NT2/D1 (cell line): ENCODE measurements at regions not wholly inside any gene's neighbourhood (a gene's known extent, or its start where the extent isn't known, plus 50 kb on each side); places are given as distances from the start of the nearest gene placed in this dataset.

Experiments
- DNase-seq: peaks from one replicate; pipeline ENCODE4 v3.0.0-alpha.2; 2011; ENCODE audit warnings: low read depth, low spot score
- H3K27me3 ChIP-seq: 2 replicates; pipeline ENCODE4 v1.6.0; 2011; ENCODE audit warnings: mild to moderate bottlenecking; ENCODE audit not compliant: insufficient read length, insufficient read depth
- H3K36me3 ChIP-seq: 2 replicates; pipeline ENCODE4 v1.6.1; 2011; ENCODE audit warnings: mild to moderate bottlenecking, low read length, mixed read lengths; ENCODE audit not compliant: insufficient read depth, insufficient read length
- H3K4me1 ChIP-seq: 2 replicates; pipeline ENCODE4 v1.5.1; 2011; ENCODE audit not compliant: insufficient read depth, insufficient read length
- H3K4me3 ChIP-seq: 2 replicates; pipeline ENCODE4 v1.5.1; 2011; ENCODE audit warnings: low read depth; ENCODE audit not compliant: insufficient read length
- H3K9ac ChIP-seq: 2 replicates; pipeline ENCODE4 v1.6.0; 2011; ENCODE audit warnings: low read depth; ENCODE audit not compliant: insufficient read length
- H3K9me3 ChIP-seq: 2 replicates; pipeline ENCODE4 v1.5.1; 2011; ENCODE audit warnings: mild to moderate bottlenecking, low read length; ENCODE audit not compliant: insufficient read depth
- SUZ12 ChIP-seq: IDR thresholded peaks from 2 replicates; pipeline ENCODE4 v1.6.1; 2011; ENCODE audit not compliant: insufficient read length, insufficient read depth; ENCODE audit errors: extremely low read depth
- YY1 ChIP-seq: IDR thresholded peaks from 2 replicates; pipeline ENCODE4 v1.6.1; 2011; ENCODE audit not compliant: insufficient read length, insufficient read depth
- ZNF274 ChIP-seq: IDR thresholded peaks from 2 replicates; pipeline ENCODE4 v1.6.1; 2011; ENCODE audit warnings: mild to moderate bottlenecking, low read depth, low read length

DNA sequence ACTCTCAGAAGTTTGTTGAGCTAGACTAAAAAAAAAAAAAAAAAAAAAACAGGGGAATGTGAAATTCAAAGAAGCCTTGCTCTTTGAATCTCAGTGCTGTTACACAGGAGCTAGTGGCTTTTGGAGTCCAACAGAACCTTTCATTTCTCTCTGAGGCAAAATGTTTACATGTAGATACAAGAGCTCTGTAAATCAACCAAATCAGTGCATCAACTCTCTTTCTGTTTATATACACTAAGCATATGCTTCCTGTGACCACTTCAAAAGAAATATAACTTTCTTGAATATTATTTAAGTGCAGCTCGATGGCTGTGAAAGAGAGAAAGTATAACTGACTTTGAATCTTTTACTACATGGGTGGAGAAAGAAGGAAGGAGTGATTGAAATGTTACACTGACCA is 115.3 kb upstream of the ITGA1 start:
- Histone ChIP-seq H3K9ac (no peak overlapping the region), H3K4me1 (no peaks in the 10 kb centered on the region), H3K9me3 (no peaks in the 10 kb centered on the region), H3K36me3 (no peaks in the 10 kb centered on the region), H3K4me3 (no peak overlapping the region), H3K27me3 (no peaks in the 10 kb centered on the region)
- no peak for TF ChIP-seq ZNF274
- no peak for TF ChIP-seq SUZ12
- TF ChIP-seq YY1: no peak
- DNase-seq: no peak

DNA sequence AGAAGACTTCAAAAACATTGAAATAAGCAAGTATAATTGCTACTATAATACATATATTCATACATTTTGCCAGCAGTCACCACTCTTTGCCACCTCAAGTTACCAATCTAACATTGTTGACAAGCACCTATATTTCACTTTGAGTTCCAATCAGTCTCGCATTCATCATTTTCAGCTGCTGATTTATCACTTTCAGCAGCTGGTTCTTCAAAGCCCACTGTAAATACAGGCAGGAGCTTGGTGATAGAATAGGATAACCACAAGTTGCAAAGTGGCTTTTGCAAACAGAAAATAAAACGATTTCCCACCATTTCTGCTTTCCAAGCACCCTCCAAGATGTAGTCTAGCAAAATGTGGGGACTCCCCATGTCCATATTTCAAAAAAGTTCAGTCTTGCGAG is 114.2 kb upstream of the ITGA1 start:
- Histone ChIP-seq H3K36me3 (no peaks in the 10 kb centered on the region), H3K4me3 (no peak overlapping the region), H3K4me1 (no peaks in the 10 kb centered on the region), H3K27me3 (no peaks in the 10 kb centered on the region), H3K9me3 (no peaks in the 10 kb centered on the region), H3K9ac (no peak overlapping the region)
- no peak for DNase-seq
- no peak for TF ChIP-seq YY1
- TF ChIP-seq ZNF274: no peak
- TF ChIP-seq SUZ12: no peak

GRCh38 chr5:52674815-52675545 is 112.7 kb upstream of the ITGA1 start:
- TF ChIP-seq YY1: no peak
- no peaks in the 10 kb centered on the region for H3K27me3 ChIP-seq
- H3K4me3 ChIP-seq: no peak overlapping the region
- no peaks in the 10 kb centered on the region for H3K9me3 ChIP-seq
- DNase-seq: no peak
- H3K9ac ChIP-seq: no peak overlapping the region
- H3K36me3 ChIP-seq: no peaks in the 10 kb centered on the region
- H3K4me1 ChIP-seq: no peaks in the 10 kb centered on the region

- TF ChIP-seq YY1: no peak
- TF ChIP-seq ZNF274: no peak
- no peak for TF ChIP-seq SUZ12
- Histone ChIP-seq H3K4me3 (no peak overlapping the region), H3K27me3 (no peaks in the 10 kb centered on the region), H3K9ac (no peak overlapping the region), H3K36me3 (no peaks in the 10 kb centered on the region), H3K9me3 (no peaks in the 10 kb centered on the region), H3K4me1 (peaks cover 3% of the 10 kb centered on the region)
- no peak for DNase-seq
Observed at GRCh38 chr5:52682492-52682891, 105.2 kb upstream of the ITGA1 start.

- Histone ChIP-seq H3K4me1 (peaks cover 3% of the 10 kb centered on the region), H3K9me3 (peaks cover 7% of the 10 kb centered on the region; the same call in 1 of the 2 replicates), H3K27me3 (no peaks in the 10 kb centered on the region), H3K4me3 (no peak overlapping the region), H3K36me3 (no peaks in the 10 kb centered on the region), H3K9ac (no peak overlapping the region)
- DNase-seq: no peak
- TF ChIP-seq YY1 (no peak), ZNF274 (no peak), SUZ12 (no peak)
Observed at GRCh38 chr5:52684051-52684450, 103.7 kb upstream of the ITGA1 start.

GRCh38 chr5:52685566-52685965 is 102.2 kb upstream of the ITGA1 start:
- DNase-seq: no peak

GRCh38 chr5:52685971-52686370 is 101.7 kb upstream of the ITGA1 start:
- no peak overlapping the region for H3K9ac ChIP-seq
- no peaks in the 10 kb centered on the region for H3K36me3 ChIP-seq
- DNase-seq: no peak
- no peaks in the 10 kb centered on the region for H3K27me3 ChIP-seq
- peaks cover 7% of the 10 kb centered on the region; the same call in 1 of the 2 replicates for H3K9me3 ChIP-seq
- TF ChIP-seq YY1: no peak
- TF ChIP-seq SUZ12: no peak
- TF ChIP-seq ZNF274: no peak
- H3K4me1 ChIP-seq: peaks cover 3% of the 10 kb centered on the region
- no peak overlapping the region for H3K4me3 ChIP-seq

More at GRCh38 chr5:52685566-52685965, 102.2 kb upstream of the ITGA1 start:
- H3K27me3 ChIP-seq: no peaks in the 10 kb centered on the region
- no peaks in the 10 kb centered on the region for H3K36me3 ChIP-seq
- peaks cover 7% of the 10 kb centered on the region; the same call in 1 of the 2 replicates for H3K9me3 ChIP-seq
- TF ChIP-seq YY1 (no peak), ZNF274 (no peak), SUZ12 (no peak)
- H3K4me3 ChIP-seq: no peak overlapping the region
- no peak overlapping the region for H3K9ac ChIP-seq
- H3K4me1 ChIP-seq: peaks cover 3% of the 10 kb centered on the region
